IMR-90 (cell line): ENCODE measurements at regions not wholly inside any gene's neighbourhood (a gene's known extent, or its start where the extent isn't known, plus 50 kb on each side); places are given as distances from the start of the nearest gene placed in this dataset.

Experiments
- ATAC-seq: fragments of 200-7000 bp; cut with Tn5 transposase; 2 replicates; pipeline ENCODE4 v1.9.1; 2020; ENCODE audit warnings: low read depth, mild to moderate bottlenecking, moderate library complexity
- BruUV-seq: library from RNA; stranded (reverse); fragments of 400-500 nt; replicated peaks from 2 replicates; lab custom pipeline; 2021; lab: Mats Ljungman, UMichigan
- CTCF ChIA-PET: fragments of 300-600 bp; formaldehyde crosslinking; extraction: SDS; loops from one replicate; lab custom pipeline; 2021; ENCODE audit warnings: antibody characterized with exemption; lab: Yijun Ruan, JAX
- POLR2A ChIA-PET: fragments of 300-600 bp; sonication (Branson Sonifier 250); formaldehyde crosslinking; loops from one replicate; lab custom pipeline; 2022; ENCODE audit warnings: antibody characterized with exemption; ENCODE audit not compliant: unreplicated experiment; lab: Charles Lee
- DNase-seq: peaks from one replicate; pipeline ENCODE4 v3.0.0; 2013
- H2AFZ ChIP-seq: replicated peaks from 2 replicates; pipeline ENCODE3; 2013; ENCODE audit warnings: low read length, mild to moderate bottlenecking; ENCODE audit not compliant: poor library complexity
- H2AK5ac ChIP-seq: 2 replicates; pipeline ENCODE4 v1.6.1; 2013; ENCODE audit warnings: low read depth, low read length, inconsistent platforms
- H2AK9ac ChIP-seq: replicated peaks from 2 replicates; pipeline ENCODE3; 2013; ENCODE audit warnings: mild to moderate bottlenecking, low read depth, low read length, moderate library complexity; ENCODE audit not compliant: poor library complexity
- H2BK120ac ChIP-seq: 2 replicates; pipeline ENCODE4 v1.6.1; 2013; ENCODE audit warnings: low read depth, low read length, inconsistent platforms
- H2BK15ac ChIP-seq: 3 replicates; pipeline ENCODE4 v1.6.1; 2013; ENCODE audit warnings: low read depth, low read length, inconsistent platforms
- H2BK20ac ChIP-seq: 2 replicates; pipeline ENCODE4 v1.6.1; 2013; ENCODE audit warnings: low read depth, mild to moderate bottlenecking, inconsistent platforms, low read length, moderate library complexity
- H2BK5ac ChIP-seq: 2 replicates; pipeline ENCODE4 v1.6.1; 2013; ENCODE audit warnings: mild to moderate bottlenecking, low read depth, low read length, inconsistent platforms; ENCODE audit not compliant: poor library complexity, severe bottlenecking
- H3K14ac ChIP-seq: replicated peaks from 2 replicates; pipeline ENCODE4 v1.6.1; 2013; ENCODE audit warnings: low read depth, low read length, inconsistent platforms
- H3K18ac ChIP-seq: 2 replicates; pipeline ENCODE4 v1.6.1; 2013; ENCODE audit warnings: low read depth, low read length, control low read depth
- H3K23ac ChIP-seq: 2 replicates; pipeline ENCODE4 v1.6.1; 2013; ENCODE audit warnings: low read depth, low read length, inconsistent platforms
- H3K27ac ChIP-seq: 2 replicates; pipeline ENCODE4 v1.5.1; 2013; ENCODE audit warnings: mild to moderate bottlenecking, control low read depth, low read length; ENCODE audit not compliant: insufficient read depth
- H3K27me3 ChIP-seq: 2 replicates; pipeline ENCODE4 v1.6.1; 2013; ENCODE audit warnings: low read length; ENCODE audit not compliant: control insufficient read depth, insufficient read depth
- H3K36me3 ChIP-seq: 2 replicates; pipeline ENCODE4 v1.6.1; 2013; ENCODE audit warnings: low read length, mixed read lengths; ENCODE audit not compliant: control insufficient read depth, insufficient read depth
- H3K4ac ChIP-seq: 2 replicates; pipeline ENCODE4 v1.6.1; 2013; ENCODE audit warnings: low read depth, low read length, inconsistent platforms
- H3K4me1 ChIP-seq: 2 replicates; pipeline ENCODE4 v1.6.1; 2013; ENCODE audit warnings: low read length, mixed read lengths; ENCODE audit not compliant: control insufficient read depth, insufficient read depth
- H3K4me2 ChIP-seq: 2 replicates; pipeline ENCODE4 v1.6.1; 2013; ENCODE audit warnings: low read depth, mild to moderate bottlenecking, control low read depth, low read length, moderate library complexity
- H3K4me3 ChIP-seq: 2 replicates; pipeline ENCODE4 v1.5.1; 2013; ENCODE audit warnings: low read depth, mild to moderate bottlenecking, control low read depth, low read length, moderate library complexity; ENCODE audit not compliant: insufficient read depth
- H3K56ac ChIP-seq: 2 replicates; pipeline ENCODE4 v1.6.1; 2013; ENCODE audit warnings: low read length, inconsistent platforms; ENCODE audit not compliant: insufficient read depth; ENCODE audit errors: extremely low read depth
- H3K79me1 ChIP-seq, 2 experiments: 2 replicates each; pipeline ENCODE4 v1.6.1; 2013; ENCODE audit warnings: low read length in 2 of 2, inconsistent platforms in 1 of 2, low read depth in 1 of 2
- H3K9ac ChIP-seq: 2 replicates; pipeline ENCODE4 v1.6.1; 2013; ENCODE audit warnings: low read depth, low read length, control low read depth
- H3K9me1 ChIP-seq: 2 replicates; pipeline ENCODE4 v1.6.1; 2013; ENCODE audit warnings: low read length, inconsistent platforms; ENCODE audit not compliant: insufficient read depth
- H3K9me3 ChIP-seq: 2 replicates; pipeline ENCODE4 v1.6.1; 2013; ENCODE audit warnings: low read length; ENCODE audit not compliant: control insufficient read depth, insufficient read depth
- H4K20me1 ChIP-seq: 2 replicates; pipeline ENCODE4 v1.6.1; 2013; ENCODE audit warnings: low read length, inconsistent platforms; ENCODE audit not compliant: insufficient read depth
- H4K5ac ChIP-seq: 2 replicates; pipeline ENCODE4 v1.6.1; 2013; ENCODE audit warnings: mild to moderate bottlenecking, low read depth, low read length, control low read depth
- H4K8ac ChIP-seq, 2 experiments: 2 replicates each; pipeline ENCODE4 v1.6.1; 2013; ENCODE audit warnings: low read depth in 2 of 2, low read length in 2 of 2, control low read depth in 1 of 2, inconsistent platforms in 1 of 2
- H4K91ac ChIP-seq: 2 replicates; pipeline ENCODE4 v1.6.1; 2013; ENCODE audit warnings: low read depth, low read length, inconsistent platforms; ENCODE audit not compliant: insufficient read depth
- BHLHE40 ChIP-seq: fragments of 150-350 bp; IDR thresholded peaks from 2 replicates; pipeline ENCODE4 v1.6.1; 2016; ENCODE audit warnings: mild to moderate bottlenecking, low read depth, low read length
- CEBPB ChIP-seq: IDR thresholded peaks from 2 replicates; pipeline ENCODE4 v1.6.1; 2012; ENCODE audit warnings: low read depth, low read length, improper control_type of control experiment
- CHD1 ChIP-seq: IDR thresholded peaks from 2 replicates; pipeline ENCODE4 v1.6.1; 2012; ENCODE audit warnings: low read depth, low read length, improper control_type of control experiment
- CTCF ChIP-seq: conservative IDR thresholded peaks from 2 replicates; pipeline ENCODE4 v1.5.1; 2012; ENCODE audit warnings: mild to moderate bottlenecking, low read depth, low read length, improper control_type of control experiment
- ELK1 ChIP-seq: fragments of 150-350 bp; IDR thresholded peaks from 2 replicates; pipeline ENCODE4 v1.6.1; 2016; ENCODE audit warnings: low read depth, mild to moderate bottlenecking, low read length, moderate library complexity, borderline replicate concordance
- FOS ChIP-seq: fragments of 150-350 bp; IDR thresholded peaks from 2 replicates; pipeline ENCODE4 v1.6.1; 2016; ENCODE audit warnings: low read depth, low read length
- MAZ ChIP-seq: IDR thresholded peaks from 2 replicates; pipeline ENCODE4 v1.6.1; 2012; ENCODE audit warnings: low read depth, mild to moderate bottlenecking, low read length, improper control_type of control experiment, moderate library complexity, borderline replicate concordance
- MXI1 ChIP-seq: IDR thresholded peaks from 2 replicates; pipeline ENCODE4 v1.6.1; 2012; ENCODE audit warnings: low read depth, mild to moderate bottlenecking, low read length, moderate library complexity, borderline replicate concordance
- NFE2L2 ChIP-seq: fragments of 150-350 bp; IDR thresholded peaks from 2 replicates; pipeline ENCODE4 v1.6.1; 2016; ENCODE audit warnings: low read depth, mild to moderate bottlenecking, low read length
- RAD21 ChIP-seq: IDR thresholded peaks from 2 replicates; pipeline ENCODE4 v1.6.1; 2012; ENCODE audit warnings: low read length, improper control_type of control experiment
- RCOR1 ChIP-seq: IDR thresholded peaks from 2 replicates; pipeline ENCODE4 v1.6.1; 2012; ENCODE audit warnings: mild to moderate bottlenecking, low read length, improper control_type of control experiment; ENCODE audit not compliant: insufficient replicate concordance
- RFX5 ChIP-seq: IDR thresholded peaks from 2 replicates; pipeline ENCODE4 v1.8.0; 2012; ENCODE audit warnings: low read depth, mild to moderate bottlenecking, low read length, moderate library complexity
- USF2 ChIP-seq: fragments of 150-350 bp; IDR thresholded peaks from 2 replicates; pipeline ENCODE4 v1.6.1; 2017; ENCODE audit warnings: mild to moderate bottlenecking, antibody characterized with exemption, low read length, low read depth
- WGBS, 2 experiments: methylation state at CpG; one replicate each; pipeline versions ENCODE4 v1.1.5 to v1.1.7; 2013; ENCODE audit warnings: missing lambda C conversion rate in 2 of 2; ENCODE audit not compliant: insufficient read length in 1 of 2; ENCODE audit errors: extremely low coverage in 2 of 2; 5-methylcytosine and 5-hydroxymethylcytosine counted together
- dilution Hi-C: fragments of 300-500 bp; cut with HindIII; formaldehyde crosslinking; loops from one replicate; pipeline ENCODE4 v1.14.3; 2018; ENCODE audit warnings: low sequenced_read_pairs; ENCODE audit not compliant: unreplicated experiment
- in situ Hi-C: fragments of 300-500 bp; cut with MboI; formaldehyde crosslinking; loops from 3 replicates; pipeline ENCODE4 v1.14.3; 2019; ENCODE audit warnings: low sequenced_read_pairs, inconsistent platforms, mixed read lengths
- intact Hi-C: fragments of 100-400 bp; cut with micrococcal nuclease; formaldehyde crosslinking; loops from 2 replicates; pipeline ENCODE4 v1.10.0; 2022

GRCh38 chr14:37969511-37969979 lies 238.2 kb upstream of the SSTR1 start:
- dilution Hi-C loops: no loop called here
- no peak overlapping the region for H2BK5ac ChIP-seq

More at GRCh38 chr14:37969511-37969979, 238.2 kb upstream of the SSTR1 start:
- H3K23ac ChIP-seq: no peak overlapping the region
- H3K14ac ChIP-seq: no peak overlapping the region
- no peaks in the 10 kb centered on the region for H3K9me3 ChIP-seq
- no peak overlapping the region for H4K91ac ChIP-seq
- no CpG with 5 or more reads among the region's 2 CpGs for WGBS, 2 experiments
- no peak overlapping the region for H3K4me3 ChIP-seq
- no peaks in the 10 kb centered on the region for H3K9me1 ChIP-seq
- ChIA-PET POLR2A (no interaction called here), CTCF (no interaction called here)
- no peak overlapping the region for H2BK15ac ChIP-seq
- in situ Hi-C loops (no loop called here), intact Hi-C loops (no loop called here)
- H4K20me1 ChIP-seq: no peaks in the 10 kb centered on the region
- H2BK20ac ChIP-seq: no peak overlapping the region
- H4K5ac ChIP-seq: no peak overlapping the region
- no peaks in the 10 kb centered on the region for H3K79me1 ChIP-seq
- H2AFZ ChIP-seq: no peak overlapping the region
- H2BK120ac ChIP-seq: no peak overlapping the region
- H3K27ac ChIP-seq: no peak overlapping the region
- H3K18ac ChIP-seq: no peak overlapping the region
- H2AK9ac ChIP-seq: no peak overlapping the region
- no peak overlapping the region for H3K4me2 ChIP-seq
- no TSS peak for BruUV-seq
- no peak overlapping the region for H3K4ac ChIP-seq
- no peaks in the 10 kb centered on the region for H3K4me1 ChIP-seq
- ATAC-seq (no peak), DNase-seq (no peak)
- no peak overlapping the region for H3K56ac ChIP-seq
- TF ChIP-seq MXI1 (no peak), RCOR1 (no peak), ELK1 (no peak), BHLHE40 (no peak), MAZ (no peak), FOS (no peak), RAD21 (no peak), CEBPB (no peak), NFE2L2 (no peak), USF2 (no peak), CHD1 (no peak), CTCF (no peak), RFX5 (no peak)
- no peak overlapping the region for H4K8ac ChIP-seq
- no peak overlapping the region for H3K9ac ChIP-seq
- H3K36me3 ChIP-seq: no peaks in the 10 kb centered on the region
- H2AK5ac ChIP-seq: no peak overlapping the region
- H3K27me3 ChIP-seq: no peaks in the 10 kb centered on the region
